H1 (cell line): ENCODE measurements at regions not wholly inside any gene's neighbourhood (a gene's known extent, or its start where the extent isn't known, plus 50 kb on each side); places are given as distances from the start of the nearest gene placed in this dataset.
A peak's percentile ranks its signal among the peaks of the same experiment; 100 is the strongest.

ENCODE experiments used
- CTCF ChIA-PET: fragments of 300-600 bp; sonication (Branson Sonifier 250); formaldehyde crosslinking; loops from one replicate; lab custom pipeline; 2021; ENCODE audit not compliant: partially characterized antibody; lab: Charles Lee
- POLR2A ChIA-PET: fragments of 300-600 bp; sonication (Branson Sonifier 250); formaldehyde crosslinking; loops from one replicate; lab custom pipeline; 2021; ENCODE audit warnings: inconsistent platforms; ENCODE audit not compliant: partially characterized antibody; lab: Charles Lee
- DNase-seq, 2 experiments: peaks; one replicate each; pipeline versions ENCODE4 v3.0.0 to v3.0.0-alpha.2; 2010 to 2022; ENCODE audit warnings: low spot score in 2 of 2, low read depth in 1 of 2, mixed read lengths in 1 of 2
- FAIRE-seq: peaks from 2 replicates; lab custom pipeline; 2011; peaks lifted over from hg19 to GRCh38; lab: Jason Lieb, UNC
- H2AFZ ChIP-seq: 2 replicates; pipeline ENCODE4 v1.8.1; 2012; ENCODE audit warnings: low read length, inconsistent platforms
- H2AK5ac ChIP-seq: 2 replicates; pipeline ENCODE4 v1.6.1; 2013; ENCODE audit warnings: low read depth, low read length
- H2BK120ac ChIP-seq: replicated peaks from 2 replicates; pipeline ENCODE3; 2013; ENCODE audit warnings: low read depth, low read length, inconsistent platforms
- H2BK12ac ChIP-seq: 2 replicates; pipeline ENCODE4 v1.6.1; 2013; ENCODE audit warnings: low read depth, low read length
- H2BK15ac ChIP-seq: 2 replicates; pipeline ENCODE4 v1.6.1; 2013; ENCODE audit warnings: low read length
- H2BK20ac ChIP-seq: 2 replicates; pipeline ENCODE4 v1.6.1; 2013; ENCODE audit warnings: low read length
- H2BK5ac ChIP-seq: 2 replicates; pipeline ENCODE4 v1.6.1; 2013; ENCODE audit warnings: low read depth, low read length
- H3K14ac ChIP-seq: 2 replicates; pipeline ENCODE4 v1.6.1; 2013; ENCODE audit warnings: inconsistent platforms; ENCODE audit not compliant: insufficient read length
- H3K18ac ChIP-seq: 2 replicates; pipeline ENCODE4 v1.6.1; 2013; ENCODE audit warnings: low read length; ENCODE audit errors: extremely low read depth
- H3K23ac ChIP-seq: 2 replicates; pipeline ENCODE4 v1.6.1; 2013; ENCODE audit warnings: inconsistent platforms; ENCODE audit not compliant: insufficient read length
- H3K23me2 ChIP-seq: 2 replicates; pipeline ENCODE4 v1.6.1; 2013; ENCODE audit warnings: low read depth, low read length
- H3K27ac ChIP-seq: 2 replicates; pipeline ENCODE4 v1.6.1; 2011; ENCODE audit warnings: low read depth, low read length, inconsistent platforms
- H3K27me3 ChIP-seq, 4 experiments: replicated peaks in 1 of 4; 1 replicate in 1 of 4; 2 replicates in 3 of 4; pipeline versions ENCODE4 v1.6.1 to v1.8.1; 2011 to 2013; ENCODE audit warnings: low read length in 3 of 4, mild to moderate bottlenecking in 3 of 4, inconsistent platforms in 2 of 4, mixed read lengths in 2 of 4, moderate library complexity in 1 of 4; ENCODE audit not compliant: control insufficient read depth in 3 of 4, insufficient read depth in 3 of 4; ENCODE audit errors: extremely low read depth in 1 of 4
- H3K36me3 ChIP-seq, 4 experiments: 2 replicates each; pipeline versions ENCODE4 v1.6.1 to v1.8.1; 2011 to 2013; ENCODE audit warnings: mild to moderate bottlenecking in 4 of 4, low read length in 3 of 4, moderate library complexity in 2 of 4, control low read depth in 1 of 4, inconsistent platforms in 1 of 4; ENCODE audit not compliant: insufficient read depth in 4 of 4, control insufficient read depth in 2 of 4
- H3K4ac ChIP-seq: replicated peaks from 2 replicates; pipeline ENCODE3; 2013; ENCODE audit warnings: low read length, low read depth, mixed read lengths, inconsistent platforms; ENCODE audit not compliant: insufficient read length
- H3K4me1 ChIP-seq, 4 experiments: replicated peaks in 1 of 4; 1 replicate in 1 of 4; 2 replicates in 3 of 4; pipeline versions ENCODE4 v1.6.1 to v1.8.1; 2011 to 2013; ENCODE audit warnings: low read length in 3 of 4, inconsistent platforms in 2 of 4, mixed read lengths in 1 of 4; ENCODE audit not compliant: insufficient read depth in 4 of 4, control insufficient read depth in 3 of 4
- H3K4me2 ChIP-seq, 2 experiments: 2 replicates each; pipeline versions ENCODE4 v1.6.1 to v1.8.1; 2011 to 2013; ENCODE audit warnings: low read depth in 2 of 2, low read length in 2 of 2, control low read depth in 1 of 2, inconsistent platforms in 1 of 2, mild to moderate bottlenecking in 1 of 2; ENCODE audit not compliant: insufficient read depth in 1 of 2
- H3K4me3 ChIP-seq, 4 experiments: fragments of 200-600, 300-600 bp in 1 of 4; sonication (generic), shearing (Covaris generic), sonication (Bioruptor Twin) in 1 of 4; 2 replicates each; pipeline versions ENCODE4 v1.5.1 to v1.8.1; 2011 to 2016; ENCODE audit warnings: low read length in 4 of 4, low read depth in 3 of 4, control low read depth in 2 of 4, inconsistent platforms in 2 of 4, mild to moderate bottlenecking in 2 of 4, mixed read lengths in 1 of 4, moderate library complexity in 1 of 4; ENCODE audit not compliant: insufficient read depth in 2 of 4; ENCODE audit errors: extremely low read depth in 1 of 4
- H3K56ac ChIP-seq: replicated peaks from 2 replicates; pipeline ENCODE3; 2013; ENCODE audit warnings: low read depth, mild to moderate bottlenecking, mixed read lengths, low read length, inconsistent platforms; ENCODE audit not compliant: insufficient read length
- H3K79me1 ChIP-seq: 2 replicates; pipeline ENCODE4 v1.6.1; 2013; ENCODE audit warnings: low read depth, low read length, control low read depth
- H3K79me2 ChIP-seq, 2 experiments: 2 replicates each; pipeline versions ENCODE4 v1.6.1 to v1.8.1; 2012 to 2013; ENCODE audit warnings: low read length in 2 of 2, mild to moderate bottlenecking in 2 of 2, inconsistent platforms in 1 of 2; ENCODE audit not compliant: insufficient read depth in 2 of 2, control insufficient read depth in 1 of 2
- H3K9ac ChIP-seq, 4 experiments: replicated peaks in 1 of 4; 1 replicate in 1 of 4; 2 replicates in 3 of 4; pipeline versions ENCODE4 v1.6.1 to v1.8.1; 2011 to 2013; ENCODE audit warnings: low read depth in 3 of 4, low read length in 3 of 4, control low read depth in 2 of 4, mild to moderate bottlenecking in 2 of 4, moderate library complexity in 2 of 4, inconsistent platforms in 1 of 4; ENCODE audit errors: extremely low read depth in 1 of 4
- H3K9me3 ChIP-seq, 2 experiments: 2 replicates each; pipeline versions ENCODE4 v1.6.1 to v1.8.1; 2012 to 2013; ENCODE audit warnings: mild to moderate bottlenecking in 2 of 2, moderate library complexity in 2 of 2, control low read depth in 1 of 2, inconsistent platforms in 1 of 2, low read depth in 1 of 2, low read length in 1 of 2, mixed read lengths in 1 of 2; ENCODE audit not compliant: insufficient read depth in 2 of 2
- H4K20me1 ChIP-seq, 2 experiments: replicated peaks in 1 of 2; 2 replicates each; pipeline versions ENCODE3 to v1.8.1; 2011 to 2013; ENCODE audit warnings: inconsistent platforms in 2 of 2, low read length in 2 of 2, mild to moderate bottlenecking in 1 of 2; ENCODE audit not compliant: insufficient read depth in 2 of 2, control insufficient read depth in 1 of 2
- H4K5ac ChIP-seq: 2 replicates; pipeline ENCODE4 v1.6.1; 2013; ENCODE audit warnings: low read length, low read depth, mixed read lengths, inconsistent platforms; ENCODE audit not compliant: insufficient read length
- H4K8ac ChIP-seq: 2 replicates; pipeline ENCODE4 v1.8.0; 2013; ENCODE audit warnings: mild to moderate bottlenecking, moderate library complexity, low read length, inconsistent platforms; ENCODE audit not compliant: insufficient read depth; ENCODE audit errors: extremely low read depth
- H4K91ac ChIP-seq: replicated peaks from 2 replicates; pipeline ENCODE3; 2013; ENCODE audit warnings: low read length, mixed read lengths, inconsistent platforms; ENCODE audit not compliant: insufficient read length
- E2F6 ChIP-seq: IDR thresholded peaks from 2 replicates; pipeline ENCODE4 v1.6.1; 2012; ENCODE audit warnings: inconsistent platforms
- SUZ12 ChIP-seq: fragments of 200-600 bp; sonication (generic); IDR thresholded peaks from 2 replicates; pipeline ENCODE4 v1.6.1; 2012; ENCODE audit warnings: mild to moderate bottlenecking, inconsistent platforms, low read length, moderate library complexity, mixed read lengths
- WGBS, 2 experiments: shearing (Covaris generic) in 1 of 2; methylation state at CpG; one replicate each; pipeline versions ENCODE4 v1.1.6 to v1.1.7; 2013 to 2015; ENCODE audit warnings: low lambda C conversion rate in 2 of 2, mixed read lengths in 2 of 2, inconsistent platforms in 1 of 2, low coverage in 1 of 2, missing lambda C conversion rate in 1 of 2; ENCODE audit not compliant: insufficient replicate concordance in 2 of 2, insufficient coverage in 1 of 2, insufficient read length in 1 of 2; ENCODE audit errors: extremely low coverage in 1 of 2, missing lambda C conversion rate in 1 of 2; 5-methylcytosine and 5-hydroxymethylcytosine counted together

- Histone ChIP-seq H2BK120ac (no peak overlapping the region), H3K4me2 (no peak overlapping the region), H2BK20ac (no peak overlapping the region), H3K23ac (no peak overlapping the region), H4K8ac (no peak overlapping the region), H3K36me3 (no peaks in the 10 kb centered on the region), H3K18ac (no peak overlapping the region), H3K27ac (no peak overlapping the region), H2BK12ac (no peak overlapping the region), H3K56ac (no peak overlapping the region), H3K79me1 (no peaks in the 10 kb centered on the region), H3K23me2 (no peaks in the 10 kb centered on the region; the same call in 1 of the 2 replicates), H3K9me3 (no peaks in the 10 kb centered on the region), H3K14ac (no peak overlapping the region), H3K9ac (no peak overlapping the region), H2BK15ac (no peak overlapping the region), H2AK5ac (no peak overlapping the region), H3K4ac (no peak overlapping the region), H3K4me3 (no peak overlapping the region), H4K91ac (no peak overlapping the region), H3K79me2 (no peaks in the 10 kb centered on the region), H2BK5ac (no peak overlapping the region), H4K5ac (no peak overlapping the region), H4K20me1 (no peaks in the 10 kb centered on the region), H2AFZ (no peak overlapping the region), H3K4me1 (no peaks in the 10 kb centered on the region), H3K27me3 (no peaks in the 10 kb centered on the region)
- ChIA-PET CTCF (no interaction called here), POLR2A (no interaction called here)
- FAIRE-seq (no peak), DNase-seq (no peak)
- 90% methylated on average over 17 of the region's 17 CpGs; no CpG with 5 or more reads in 1 of the 2 experiments for WGBS, 2 experiments
- TF ChIP-seq SUZ12 (no peak), E2F6 (peak; percentile 86)
These were observed 392.6 kb downstream of the FAT4 start for GRCh38 chr4:125707397-125707796.
